A673 (cell line): ENCODE measurements at regions not wholly inside any gene's neighbourhood (a gene's known extent, or its start where the extent isn't known, plus 50 kb on each side); places are given as distances from the start of the nearest gene placed in this dataset.
"Not testable (repeated sequence)": the region's sequence is repeated elsewhere in the genome, so short reads cannot be mapped to it uniquely, and the experiment has no call there.

ENCODE experiments used
- BruUV-seq: library from RNA; stranded (reverse); fragments of 400-500 nt; replicated peaks from 2 replicates; lab custom pipeline; 2021; lab: Mats Ljungman, UMichigan
- CTCF ChIA-PET: fragments of 300-600 bp; sonication (Branson Sonifier 250); formaldehyde crosslinking; loops from one replicate; lab custom pipeline; 2022; ENCODE audit warnings: antibody characterized with exemption; lab: Charles Lee
- POLR2A ChIA-PET: fragments of 300-600 bp; sonication (Branson Sonifier 250); formaldehyde crosslinking; loops from one replicate; lab custom pipeline; 2022; ENCODE audit warnings: antibody characterized with exemption; ENCODE audit not compliant: low non-redundant PET; lab: Charles Lee
- DNase-seq: peaks from one replicate; pipeline ENCODE4 v3.0.0-alpha.2; 2015; ENCODE audit warnings: low spot score
- H3K27ac ChIP-seq: fragments of 200-600 bp; sonication (generic); 2 replicates; pipeline ENCODE4 v1.5.1; 2016; ENCODE audit warnings: mixed run types, low read depth, mild to moderate bottlenecking, mixed read lengths, antibody characterized with exemption, low read length; ENCODE audit not compliant: poor library complexity, severe bottlenecking
- H3K27me3 ChIP-seq: fragments of 200-600 bp; sonication (generic); replicated peaks from 2 replicates; pipeline ENCODE4 v1.6.1; 2017; ENCODE audit warnings: mixed run types, low read depth, mild to moderate bottlenecking, mixed read lengths, antibody characterized with exemption, low read length; ENCODE audit not compliant: insufficient read depth, poor library complexity
- H3K36me3 ChIP-seq: fragments of 200-600 bp; sonication (generic); 2 replicates; pipeline ENCODE4 v1.6.1; 2016; ENCODE audit warnings: mixed run types, mild to moderate bottlenecking, mixed read lengths, antibody characterized with exemption, low read length; ENCODE audit not compliant: insufficient read depth, poor library complexity, severe bottlenecking
- H3K4me1 ChIP-seq: fragments of 200-600 bp; sonication (generic); 2 replicates; pipeline ENCODE4 v1.6.1; 2017; ENCODE audit warnings: mixed run types, mild to moderate bottlenecking, mixed read lengths, antibody characterized with exemption, low read length; ENCODE audit not compliant: insufficient read depth, poor library complexity, severe bottlenecking
- H3K4me3 ChIP-seq: fragments of 200-600 bp; sonication (generic); 2 replicates; pipeline ENCODE4 v1.5.1; 2016; ENCODE audit warnings: low read depth, mixed run types, mild to moderate bottlenecking, mixed read lengths, low read length; ENCODE audit not compliant: poor library complexity, severe bottlenecking
- H3K9me3 ChIP-seq: fragments of 200-600 bp; sonication (generic); 2 replicates; pipeline ENCODE4 v1.6.1; 2016; ENCODE audit warnings: mixed run types, low read depth, mild to moderate bottlenecking, mixed read lengths, antibody characterized with exemption, low read length; ENCODE audit not compliant: poor library complexity, severe bottlenecking
- CTCF ChIP-seq: fragments of 300-800, 200-600 bp; sonication (generic); conservative IDR thresholded peaks from 2 replicates; pipeline ENCODE4 v1.5.1; 2017; ENCODE audit warnings: low read depth, mild to moderate bottlenecking, antibody characterized with exemption, low read length, moderate library complexity, mixed read lengths
- EZH2 ChIP-seq: fragments of 200-600 bp; sonication (generic); IDR thresholded peaks from 2 replicates; pipeline ENCODE4 v1.6.1; 2017; ENCODE audit warnings: borderline replicate concordance, low read depth, mild to moderate bottlenecking, mixed read lengths, antibody characterized with exemption, low read length; ENCODE audit not compliant: poor library complexity, severe bottlenecking
- intact Hi-C: fragments of 100-400 bp; cut with micrococcal nuclease; formaldehyde crosslinking; loops from one replicate; pipeline ENCODE4 v1.10.0; 2022; ENCODE audit not compliant: unreplicated experiment

- no peaks in the 10 kb centered on the region for H3K27me3 ChIP-seq
- DNase-seq, result no peak
- no peak for TF ChIP-seq CTCF
- H3K4me1 ChIP-seq, result no peaks in the 10 kb centered on the region
- no peak overlapping the region for H3K27ac ChIP-seq
- ChIA-PET CTCF (interaction anchor here (0.6 kb wide), 1 partner anchor 28 kb away, joined by 13 read pairs; no protein-coding TSS in a partner anchor), POLR2A (no interaction called here)
- no peaks in the 10 kb centered on the region for H3K36me3 ChIP-seq
- intact Hi-C loops, result no loop called here
- no TSS peak for BruUV-seq
- no peak overlapping the region for H3K4me3 ChIP-seq
- H3K9me3 ChIP-seq, result no peaks in the 10 kb centered on the region
These were observed 480.5 kb downstream of the KLF12 start for GRCh38 chr13:73653688-73654087.

GRCh38 chr13:73647417-73647816 is 486.8 kb downstream of the KLF12 start:
- CTCF ChIA-PET, result no interaction called here
- intact Hi-C loops, result no loop called here

GRCh38 chr13:73640476-73641179 is 493.6 kb downstream of the KLF12 start:
- H3K36me3 ChIP-seq, intact Hi-C loops, H3K27me3 ChIP-seq, CTCF ChIA-PET, DNase-seq, H3K9me3 ChIP-seq, BruUV-seq, H3K4me3 ChIP-seq, H3K4me1 ChIP-seq, POLR2A ChIA-PET, H3K27ac ChIP-seq: not testable (repeated sequence)

More at GRCh38 chr13:73647417-73647816, 486.8 kb downstream of the KLF12 start:
- Histone ChIP-seq H3K27me3 (no peaks in the 10 kb centered on the region), H3K9me3 (no peaks in the 10 kb centered on the region), H3K4me1 (no peaks in the 10 kb centered on the region), H3K27ac (no peak overlapping the region), H3K4me3 (no peak overlapping the region), H3K36me3 (no peaks in the 10 kb centered on the region)
- TF ChIP-seq EZH2 (no peak), CTCF (no peak)
- no peak for DNase-seq
- POLR2A ChIA-PET, result no interaction called here
- no TSS peak for BruUV-seq

- H3K9me3 ChIP-seq, result no peaks in the 10 kb centered on the region
- intact Hi-C loops, result no loop called here
- H3K4me1 ChIP-seq, result peaks cover 3% of the 10 kb centered on the region
- BruUV-seq, result no TSS peak
- H3K27me3 ChIP-seq, result no peaks in the 10 kb centered on the region
- ChIA-PET CTCF (no interaction called here), POLR2A (no interaction called here)
- TF ChIP-seq CTCF (no peak), EZH2 (no peak)
- no peak overlapping the region for H3K4me3 ChIP-seq
- H3K27ac ChIP-seq, result no peak overlapping the region
- no peak for DNase-seq
- no peaks in the 10 kb centered on the region for H3K36me3 ChIP-seq
These were observed 498.9 kb downstream of the KLF12 start for GRCh38 chr13:73635166-73635787.
